Immature natural killer cell (primary cell): ENCODE measurements at regions not wholly inside any gene's neighbourhood (a gene's known extent, or its start where the extent isn't known, plus 50 kb on each side); places are given as distances from the start of the nearest gene placed in this dataset.
"Not testable (repeated sequence)": the region's sequence is repeated elsewhere in the genome, so short reads cannot be mapped to it uniquely, and the experiment has no call there.

Experiments
- DNase-seq, 3 donors: peaks; one replicate each; pipeline ENCODE4 v3.0.0; 2022; ENCODE audit warnings: mixed read lengths in 1 of 3
- H3K27ac Mint-ChIP-seq, 6 donors: one replicate each; pipeline ENCODE4 v1.8.0; 2020; ENCODE audit warnings: mixed read lengths in 6 of 6, mild to moderate bottlenecking in 5 of 6, inconsistent platforms in 4 of 6, moderate library complexity in 3 of 6
- H3K27me3 Mint-ChIP-seq, 3 donors: one replicate each; pipeline ENCODE4 v1.8.0; 2020 to 2021; ENCODE audit warnings: low read depth in 3 of 3, mild to moderate bottlenecking in 3 of 3, mixed read lengths in 3 of 3, moderate library complexity in 3 of 3, inconsistent platforms in 1 of 3
- H3K36me3 Mint-ChIP-seq, 3 donors: one replicate each; pipeline ENCODE4 v1.8.0; 2020; ENCODE audit warnings: mixed read lengths in 3 of 3, inconsistent platforms in 2 of 3, mild to moderate bottlenecking in 2 of 3
- H3K4me1 Mint-ChIP-seq, 2 donors: one replicate each; pipeline ENCODE4 v1.8.0; 2020; ENCODE audit warnings: inconsistent platforms in 2 of 2, mild to moderate bottlenecking in 2 of 2, mixed read lengths in 2 of 2, moderate library complexity in 1 of 2
- H3K4me3 Mint-ChIP-seq, 5 donors: one replicate each; pipeline ENCODE4 v1.8.0; 2020; ENCODE audit warnings: mild to moderate bottlenecking in 5 of 5, mixed read lengths in 5 of 5, inconsistent platforms in 3 of 5, moderate library complexity in 3 of 5
- H3K9me3 Mint-ChIP-seq, 6 donors: one replicate each; pipeline ENCODE4 v1.8.0; 2020; ENCODE audit warnings: mild to moderate bottlenecking in 6 of 6, mixed read lengths in 6 of 6, inconsistent platforms in 4 of 6, moderate library complexity in 3 of 6

DNA sequence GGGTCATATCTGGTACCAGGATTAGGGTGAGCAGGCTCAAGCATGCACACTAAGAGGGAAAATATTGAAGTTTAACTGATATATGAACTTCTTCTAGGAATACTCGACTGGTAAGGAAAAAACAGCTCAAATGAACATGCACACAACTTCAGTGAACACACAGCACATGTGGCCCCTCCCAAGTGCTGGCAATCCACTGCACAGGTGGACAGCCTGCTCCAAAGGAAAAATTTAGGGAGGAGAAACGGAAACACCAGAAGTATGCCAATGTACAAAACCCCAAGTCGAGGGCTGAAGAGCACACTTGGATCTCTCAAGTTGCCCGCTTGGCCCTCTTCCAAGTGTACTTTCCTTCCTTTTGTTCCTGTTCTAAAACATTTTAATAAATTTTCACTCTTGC lies 205.0 kb upstream of the FAM47C start:
- no peaks in the 10 kb centered on the region for H3K4me1 Mint-ChIP-seq
- no peak overlapping the region for H3K27ac Mint-ChIP-seq
- no peaks in the 10 kb centered on the region for H3K9me3 Mint-ChIP-seq
- H3K27me3 Mint-ChIP-seq: peaks cover 0 to 2% (median 0%) of the 10 kb centered on the region in 3 donors
- no peak overlapping the region for H3K4me3 Mint-ChIP-seq
- H3K36me3 Mint-ChIP-seq: no peaks in the 10 kb centered on the region
- no peak for DNase-seq

DNA sequence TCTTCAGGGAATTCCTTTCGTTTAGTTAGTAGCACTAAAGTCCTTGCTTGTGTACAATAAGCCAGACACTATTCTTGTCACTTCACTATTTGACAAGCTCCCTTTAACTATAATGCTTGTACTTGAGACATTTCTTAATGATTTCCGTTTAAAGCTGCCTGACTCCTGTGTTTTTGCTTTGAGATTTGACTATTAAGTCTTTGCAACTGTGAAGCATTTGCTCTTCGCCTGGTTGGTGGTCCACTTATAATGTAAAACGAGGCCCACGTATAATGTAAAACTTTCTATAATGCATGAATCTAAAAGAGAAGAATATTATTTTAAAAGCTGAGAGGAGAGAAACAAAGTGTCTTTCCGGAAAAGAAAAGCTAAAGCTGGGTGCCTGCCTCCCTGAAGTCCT lies 204.1 kb upstream of the FAM47C start:
- H3K27me3 Mint-ChIP-seq: peaks cover 0 to 2% (median 0%) of the 10 kb centered on the region in 3 donors
- no peaks in the 10 kb centered on the region for H3K4me1 Mint-ChIP-seq
- H3K36me3 Mint-ChIP-seq: no peaks in the 10 kb centered on the region
- no peak for DNase-seq
- no peak overlapping the region for H3K27ac Mint-ChIP-seq
- H3K4me3 Mint-ChIP-seq: no peak overlapping the region
- H3K9me3 Mint-ChIP-seq: no peaks in the 10 kb centered on the region

DNA sequence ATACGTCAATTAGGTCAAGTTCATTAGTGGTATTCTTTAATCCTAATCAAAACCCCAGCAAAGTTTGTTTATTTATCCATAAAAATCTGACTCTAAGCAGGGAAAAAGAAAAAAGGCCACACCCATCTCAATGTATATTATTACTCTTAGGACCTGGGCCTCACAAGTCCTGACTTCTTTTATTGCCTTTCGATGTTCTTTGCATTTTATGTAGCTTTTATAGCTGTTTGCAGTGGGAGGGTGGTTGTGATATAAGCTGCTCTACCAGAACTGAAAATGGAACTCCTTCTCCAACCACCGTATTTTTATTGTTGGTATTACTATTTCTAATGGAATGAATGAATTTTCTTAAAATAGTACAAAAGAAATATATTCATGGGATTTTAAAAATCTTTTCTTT lies 163.3 kb upstream of the FAM47C start:
- Mint-ChIP-seq H3K4me1 (no peaks in the 10 kb centered on the region), H3K36me3 (no peaks in the 10 kb centered on the region), H3K9me3 (peaks cover 0 to 4% (median under 1%) of the 10 kb centered on the region in 6 donors), H3K4me3 (no peak overlapping the region), H3K27me3 (peaks cover 0 to 4% (median 0%) of the 10 kb centered on the region in 3 donors), H3K27ac (no peak overlapping the region)
- no peak for DNase-seq

DNA sequence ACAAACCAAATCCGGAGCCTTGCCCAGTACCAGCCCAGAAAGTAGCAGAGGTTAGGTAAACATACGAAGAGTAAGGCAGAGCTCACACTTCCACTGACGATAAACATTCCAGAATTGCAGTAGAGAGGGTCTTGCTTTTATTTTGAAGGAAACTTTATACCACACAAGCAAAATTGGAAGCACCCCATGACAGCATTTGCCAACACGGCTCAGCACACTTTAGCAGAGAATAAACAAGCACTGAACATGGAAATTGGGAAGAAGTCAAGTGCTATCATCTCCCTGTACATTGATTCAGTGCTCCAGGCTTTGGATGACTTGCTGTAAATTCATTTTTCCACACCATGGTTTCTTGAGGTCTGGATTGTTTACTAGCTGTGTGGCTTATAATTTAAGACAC lies 160.7 kb upstream of the FAM47C start:
- DNase-seq: no peak
- Mint-ChIP-seq H3K27ac (no peak overlapping the region), H3K4me1 (no peaks in the 10 kb centered on the region)

DNA sequence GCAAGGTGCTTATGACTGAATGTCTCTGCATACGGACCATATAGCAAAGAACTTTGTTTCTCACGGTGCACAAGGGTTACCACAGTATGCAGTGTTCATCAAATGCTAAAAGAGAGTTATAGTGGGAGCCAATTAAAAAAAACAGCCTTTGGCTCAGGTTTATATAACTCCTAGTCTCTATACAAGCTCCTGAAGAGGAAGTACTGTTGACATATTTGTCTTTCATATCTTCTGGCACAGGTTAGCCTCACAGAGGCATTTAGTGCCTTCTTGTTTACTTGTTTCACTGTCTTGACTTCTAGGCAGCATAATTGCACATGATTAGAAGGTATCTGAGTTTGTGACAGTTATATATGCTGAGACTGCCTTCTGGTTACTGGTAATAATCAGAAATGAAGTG lies 158.8 kb upstream of the FAM47C start:
- H3K4me3 Mint-ChIP-seq: no peak overlapping the region
- no peak for DNase-seq
- H3K4me1 Mint-ChIP-seq: no peaks in the 10 kb centered on the region
- peaks cover 0 to 3% (median under 1%) of the 10 kb centered on the region in 6 donors for H3K9me3 Mint-ChIP-seq
- peaks cover 0 to 7% (median 0%) of the 10 kb centered on the region in 3 donors for H3K27me3 Mint-ChIP-seq
- no peak overlapping the region for H3K27ac Mint-ChIP-seq
- H3K36me3 Mint-ChIP-seq: no peaks in the 10 kb centered on the region

More for the DNA sequence above, 160.7 kb upstream of the FAM47C start:
- H3K4me3 Mint-ChIP-seq: no peak overlapping the region
- H3K27me3 Mint-ChIP-seq: peaks cover 0 to 5% (median 0%) of the 10 kb centered on the region in 3 donors
- H3K36me3 Mint-ChIP-seq: no peaks in the 10 kb centered on the region
- peaks cover 0 to 4% (median under 1%) of the 10 kb centered on the region in 6 donors for H3K9me3 Mint-ChIP-seq

DNA sequence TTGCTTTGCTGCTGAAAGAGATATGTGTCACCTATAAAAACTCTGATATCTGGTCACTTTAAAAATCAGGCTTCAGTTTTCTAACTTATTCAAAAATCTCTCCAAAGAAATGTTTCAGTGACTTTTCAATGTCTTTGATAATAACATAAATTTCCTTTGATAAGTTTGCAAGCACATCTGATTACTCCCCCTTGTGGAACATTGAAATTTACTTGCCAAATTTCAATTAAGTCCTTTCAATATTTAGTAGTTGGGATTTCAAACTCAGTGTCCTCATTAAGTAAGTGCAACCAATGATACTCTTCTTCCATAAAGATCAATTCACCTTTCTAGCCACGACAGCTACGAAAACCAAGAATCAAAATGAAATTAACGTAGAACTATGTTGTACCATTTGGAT lies 151.3 kb upstream of the FAM47C start:
- no peaks in the 10 kb centered on the region for H3K4me1 Mint-ChIP-seq
- H3K27me3 Mint-ChIP-seq: peaks cover 2 to 5% (median 3%) of the 10 kb centered on the region in 3 donors
- H3K9me3 Mint-ChIP-seq: no peaks in the 10 kb centered on the region
- no peak overlapping the region for H3K4me3 Mint-ChIP-seq
- no peaks in the 10 kb centered on the region for H3K36me3 Mint-ChIP-seq
- H3K27ac Mint-ChIP-seq: no peak overlapping the region
- no peak for DNase-seq

DNA sequence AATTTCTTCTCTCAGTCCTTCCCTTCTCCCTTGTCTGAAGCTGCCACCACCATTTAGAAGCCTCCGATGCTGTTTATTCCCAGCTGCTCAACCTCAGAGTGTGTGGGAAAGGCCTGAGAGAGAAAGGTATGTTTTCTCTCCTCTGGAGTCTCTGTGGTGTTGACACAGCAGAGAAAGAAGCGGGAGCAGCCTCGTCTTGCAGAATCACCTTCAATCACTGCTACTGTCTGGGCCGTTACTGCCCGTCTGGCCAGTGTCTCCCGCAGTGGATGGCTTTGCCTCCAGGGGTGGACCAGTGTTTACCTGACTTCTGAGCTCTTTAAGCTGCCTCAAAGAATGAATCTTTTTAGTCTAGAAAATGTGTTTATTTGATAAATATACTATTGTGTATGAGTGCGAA lies 148.9 kb upstream of the FAM47C start:
- Mint-ChIP-seq H3K4me3 (no peak overlapping the region), H3K9me3 (no peaks in the 10 kb centered on the region)

DNA sequence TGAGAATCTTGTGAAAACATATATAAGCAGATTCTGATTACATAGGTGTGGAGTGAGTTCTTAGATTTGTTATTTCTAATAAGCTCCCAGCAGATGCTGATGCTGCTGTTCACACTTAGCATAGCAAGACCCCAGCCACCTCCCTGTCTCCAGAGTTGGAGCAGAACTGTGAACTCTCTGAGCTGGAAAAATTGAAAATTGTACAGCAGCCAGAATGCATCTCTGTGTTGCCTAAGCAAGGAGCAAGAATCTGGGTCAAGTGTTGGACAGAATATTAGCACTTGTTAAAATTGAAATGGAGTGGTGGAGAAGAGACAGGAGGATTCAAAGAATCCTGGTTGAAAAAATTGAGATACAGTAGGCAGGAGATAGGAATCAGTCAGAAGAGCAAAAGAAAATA lies 146.6 kb upstream of the FAM47C start:
- peaks cover 2 to 3% (median 3%) of the 10 kb centered on the region in 3 donors for H3K27me3 Mint-ChIP-seq
- H3K9me3 Mint-ChIP-seq: no peaks in the 10 kb centered on the region
- no peaks in the 10 kb centered on the region for H3K4me1 Mint-ChIP-seq
- no peak for DNase-seq
- H3K36me3 Mint-ChIP-seq: no peaks in the 10 kb centered on the region
- no peak overlapping the region for H3K4me3 Mint-ChIP-seq
- H3K27ac Mint-ChIP-seq: no peak overlapping the region

More for the DNA sequence above, 148.9 kb upstream of the FAM47C start:
- DNase-seq: no peak
- Mint-ChIP-seq H3K4me1 (no peaks in the 10 kb centered on the region), H3K36me3 (no peaks in the 10 kb centered on the region), H3K27ac (no peak overlapping the region), H3K27me3 (peaks cover 2 to 3% (median 3%) of the 10 kb centered on the region in 3 donors)

DNA sequence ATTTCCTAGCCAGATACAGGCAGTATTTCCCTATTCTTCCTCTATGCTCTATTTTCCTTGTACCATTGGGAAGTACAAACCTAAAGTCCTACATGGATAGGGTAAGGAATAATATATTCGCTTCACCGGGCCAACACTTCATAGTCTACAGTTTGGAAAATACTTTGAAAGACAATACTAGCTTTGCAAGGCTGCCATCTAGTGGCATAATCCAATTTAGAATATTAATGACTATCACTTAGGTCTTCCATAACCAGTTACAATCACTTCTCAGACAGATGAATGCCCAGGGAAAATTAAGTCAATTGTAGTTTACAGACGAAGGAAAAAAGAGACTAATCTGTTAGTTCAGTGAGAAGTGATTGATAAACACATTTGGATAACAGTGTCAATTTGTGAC lies 141.0 kb upstream of the FAM47C start:
- no peaks in the 10 kb centered on the region for H3K9me3 Mint-ChIP-seq
- H3K27me3 Mint-ChIP-seq: no peaks in the 10 kb centered on the region
- no peak overlapping the region for H3K4me3 Mint-ChIP-seq
- DNase-seq: peak in 1 of 3 donors; percentile 0
- no peaks in the 10 kb centered on the region for H3K36me3 Mint-ChIP-seq
- H3K4me1 Mint-ChIP-seq: no peaks in the 10 kb centered on the region
- no peak overlapping the region for H3K27ac Mint-ChIP-seq

DNA sequence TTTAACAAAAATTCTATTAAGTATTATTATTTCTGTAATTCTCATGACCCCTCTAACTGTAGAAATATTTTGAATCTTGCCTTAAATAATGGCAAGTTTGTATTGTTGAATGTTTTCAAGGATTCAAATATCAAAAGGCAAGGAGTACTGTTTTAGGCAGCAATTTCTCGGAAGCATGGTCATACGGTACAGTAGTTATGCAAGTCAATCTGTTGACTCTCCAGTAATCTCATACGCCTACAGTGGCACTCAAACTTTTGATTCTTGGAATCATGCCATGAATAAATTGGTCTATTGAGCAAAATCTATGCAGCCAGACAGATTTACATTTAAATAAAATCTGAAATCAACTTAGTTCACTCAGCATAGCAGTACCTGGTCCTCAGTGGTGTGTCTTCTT lies 139.6 kb upstream of the FAM47C start:
- no peak for DNase-seq
- no peaks in the 10 kb centered on the region for H3K36me3 Mint-ChIP-seq
- no peaks in the 10 kb centered on the region for H3K4me1 Mint-ChIP-seq
- no peaks in the 10 kb centered on the region for H3K9me3 Mint-ChIP-seq
- no peak overlapping the region for H3K4me3 Mint-ChIP-seq
- H3K27me3 Mint-ChIP-seq: peaks cover 0 to 3% (median 0%) of the 10 kb centered on the region in 3 donors
- H3K27ac Mint-ChIP-seq: no peak overlapping the region

DNA sequence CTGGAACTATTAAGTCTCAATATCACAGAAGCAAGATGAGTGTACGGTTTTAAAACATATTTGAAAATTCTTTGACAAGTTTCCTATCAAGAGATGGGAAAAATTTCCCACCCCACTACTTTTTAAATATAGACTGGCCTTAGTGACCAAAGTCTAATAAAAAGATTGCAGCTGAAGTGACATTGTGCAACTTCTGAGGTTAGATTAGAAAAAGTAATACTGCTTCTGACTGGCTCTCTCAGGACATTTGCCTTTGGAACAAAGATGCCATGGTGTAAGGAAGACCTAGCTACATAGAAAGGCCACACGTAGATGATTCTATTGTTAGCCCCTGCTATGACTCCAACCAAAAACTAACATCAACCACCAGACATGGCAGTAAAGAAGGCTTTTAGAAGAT lies 138.7 kb upstream of the FAM47C start:
- Mint-ChIP-seq H3K9me3 (no peaks in the 10 kb centered on the region), H3K4me3 (no peak overlapping the region), H3K36me3 (no peaks in the 10 kb centered on the region), H3K4me1 (no peaks in the 10 kb centered on the region), H3K27me3 (peaks cover 0 to 3% (median 0%) of the 10 kb centered on the region in 3 donors), H3K27ac (no peak overlapping the region)
- no peak for DNase-seq

DNA sequence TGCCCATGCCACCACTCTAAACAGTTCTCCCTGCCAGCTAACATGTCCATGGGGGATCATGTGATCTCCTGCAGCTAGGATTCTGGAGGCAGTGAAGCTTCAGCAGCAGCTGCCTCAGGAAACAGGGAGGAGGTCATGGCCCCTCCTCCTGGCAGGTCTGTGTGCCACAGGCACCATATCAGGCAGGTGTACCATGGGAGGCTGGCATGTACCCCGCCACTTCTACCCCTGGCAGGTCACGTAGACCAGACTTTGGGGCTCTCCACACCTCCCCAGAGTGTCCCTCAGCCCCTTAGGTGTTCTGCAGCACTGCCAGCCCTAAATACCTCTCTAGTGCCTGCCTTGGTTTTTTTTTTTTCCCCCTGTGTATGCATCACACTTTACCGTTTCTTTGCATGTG lies 110.5 kb upstream of the FAM47C start:
- no peak for DNase-seq
- Mint-ChIP-seq H3K4me3 (no peak overlapping the region), H3K36me3 (no peaks in the 10 kb centered on the region), H3K4me1 (no peaks in the 10 kb centered on the region), H3K27ac (no peak overlapping the region), H3K27me3 (peaks cover 0 to 1% (median 0%) of the 10 kb centered on the region in 3 donors), H3K9me3 (no peaks in the 10 kb centered on the region)

DNA sequence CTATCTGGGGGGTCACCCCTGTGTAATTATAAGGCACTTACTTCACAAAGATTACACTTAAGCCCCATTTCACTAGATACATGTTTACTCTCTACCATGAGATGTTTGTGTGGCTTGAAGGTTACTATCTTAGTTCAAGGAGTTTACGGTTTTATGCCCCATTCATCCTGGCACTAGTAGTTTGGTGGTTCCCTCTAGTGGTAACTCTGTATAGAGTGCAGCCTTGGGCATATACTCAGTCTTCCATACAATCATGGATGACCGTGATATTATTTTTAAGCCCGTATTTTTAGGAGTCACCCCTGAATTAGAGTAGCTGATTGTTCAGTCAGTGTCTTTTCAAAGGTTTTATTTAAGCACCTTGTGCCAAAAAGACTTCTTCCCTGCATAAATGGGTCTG lies 109.9 kb upstream of the FAM47C start:
- H3K9me3 Mint-ChIP-seq: no peaks in the 10 kb centered on the region
- H3K27me3 Mint-ChIP-seq: peaks cover 0 to 1% (median 0%) of the 10 kb centered on the region in 3 donors
- H3K4me1 Mint-ChIP-seq: no peaks in the 10 kb centered on the region
- H3K36me3 Mint-ChIP-seq: no peaks in the 10 kb centered on the region
- no peak overlapping the region for H3K4me3 Mint-ChIP-seq
- no peak for DNase-seq
- no peak overlapping the region for H3K27ac Mint-ChIP-seq

DNA sequence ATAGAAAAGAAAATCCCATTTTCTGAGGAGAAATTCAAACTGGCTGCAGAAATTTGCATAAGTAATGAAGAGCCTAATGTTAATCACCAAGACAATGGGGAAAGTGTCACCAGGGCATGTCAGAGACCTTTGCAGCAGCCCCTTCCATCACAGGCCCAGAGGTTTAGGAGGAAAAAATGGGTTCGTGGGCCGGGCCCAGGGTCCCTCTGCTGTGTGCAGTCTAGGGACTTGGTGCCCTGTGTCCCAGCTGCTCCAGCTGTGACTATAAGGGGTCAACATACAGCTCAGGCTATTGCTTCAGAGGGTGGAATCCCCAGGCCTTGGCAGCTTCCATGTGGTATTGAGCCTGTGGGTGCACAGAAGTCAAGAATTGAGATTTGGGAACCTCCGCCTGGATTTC lies 103.6 kb upstream of the FAM47C start:
- H3K36me3 Mint-ChIP-seq, H3K4me1 Mint-ChIP-seq, DNase-seq, H3K27ac Mint-ChIP-seq, H3K4me3 Mint-ChIP-seq, H3K9me3 Mint-ChIP-seq, H3K27me3 Mint-ChIP-seq: not testable (repeated sequence)

DNA sequence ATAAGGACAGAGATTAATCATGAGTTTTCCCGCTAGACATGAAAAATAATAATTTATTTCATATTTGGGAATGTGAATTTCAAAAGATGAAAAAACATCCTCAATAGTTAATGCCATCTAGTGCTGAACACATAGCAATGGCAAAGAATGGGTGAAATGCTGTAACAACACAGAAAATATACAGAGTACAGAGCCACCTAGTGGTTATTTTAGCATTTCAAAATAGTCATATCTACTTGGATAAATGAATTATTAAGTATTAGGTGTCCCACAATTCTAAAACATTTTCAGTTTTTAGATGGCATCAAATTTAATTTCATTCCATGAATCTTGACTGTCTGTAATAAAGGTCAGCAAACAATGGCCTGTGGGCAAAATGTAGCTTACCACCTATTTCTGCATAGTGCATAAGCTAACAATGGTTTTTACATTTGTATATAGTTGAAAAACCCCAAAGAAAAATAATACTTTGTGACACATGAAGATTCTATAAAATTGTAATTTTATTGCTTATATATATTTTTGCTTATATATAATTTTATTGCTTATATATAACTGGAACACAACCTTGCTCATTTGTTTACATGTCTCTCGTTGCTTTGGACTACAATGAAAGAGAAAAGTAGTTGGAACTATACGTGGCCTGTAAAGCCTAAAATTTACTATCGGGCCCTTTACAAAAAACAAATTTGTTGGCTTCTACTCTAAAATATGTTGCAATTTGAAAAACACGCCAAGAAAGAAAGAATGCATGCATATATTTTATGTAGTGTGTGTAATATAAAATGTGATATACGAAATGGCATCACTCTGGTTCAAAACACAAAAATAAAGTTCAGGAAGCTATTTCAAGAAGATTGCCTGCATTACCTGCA lies 99.1 kb upstream of the FAM47C start:
- Mint-ChIP-seq H3K27me3 (peaks cover 0 to 2% (median 0%) of the 10 kb centered on the region in 3 donors), H3K36me3 (no peaks in the 10 kb centered on the region), H3K27ac (no peak overlapping the region), H3K4me1 (no peaks in the 10 kb centered on the region), H3K4me3 (no peak overlapping the region), H3K9me3 (peaks cover 0 to 3% (median under 1%) of the 10 kb centered on the region in 6 donors)
- DNase-seq: no peak
